B cell (primary cell): ENCODE measurements at regions not wholly inside any gene's neighbourhood (a gene's known extent, or its start where the extent isn't known, plus 50 kb on each side); places are given as distances from the start of the nearest gene placed in this dataset.

Experiments used
- ATAC-seq: fragments of 200-7000 bp; cut with Tn5 transposase; one replicate; pipeline ENCODE4 v1.10.0; 2021; ENCODE audit warnings: low read depth, mild to moderate bottlenecking, moderate number of reproducible peaks, moderate library complexity
- CTCF ChIA-PET: fragments of 350-600 bp; sonication (Branson Sonifier 250); formaldehyde crosslinking; loops from one replicate; lab custom pipeline; 2021; ENCODE audit warnings: antibody characterized with exemption, inconsistent platforms; lab: Charles Lee
- POLR2A ChIA-PET: fragments of 350-600 bp; sonication (Branson Sonifier 250); formaldehyde crosslinking; loops from one replicate; lab custom pipeline; 2021; ENCODE audit warnings: antibody characterized with exemption; lab: Charles Lee
- DNase-seq: peaks from one replicate; pipeline ENCODE4 v3.0.0; 2013
- H2AFZ ChIP-seq: 2 replicates; pipeline ENCODE4 v1.6.1; 2012; ENCODE audit warnings: mild to moderate bottlenecking, low read depth, low read length; ENCODE audit not compliant: insufficient read depth, poor library complexity, severe bottlenecking
- H3K27ac ChIP-seq, 2 donors: 1 replicate in 1 of 2; 2 replicates in 1 of 2; pipeline ENCODE4 v1.5.1; 2012 to 2013; ENCODE audit warnings: low read length in 2 of 2, mild to moderate bottlenecking in 2 of 2, moderate library complexity in 1 of 2
- H3K27me3 ChIP-seq, 4 experiments: fragments of 200-600 bp in 1 of 4; sonication (generic) in 1 of 4; replicated peaks in 1 of 4; 1 replicate in 2 of 4; 2 replicates in 2 of 4; pipeline versions ENCODE4 v1.6.1 to v1.7.0; 2013 to 2016; ENCODE audit warnings: low read length in 3 of 4, mild to moderate bottlenecking in 2 of 4, mixed read lengths in 1 of 4, moderate library complexity in 1 of 4; ENCODE audit not compliant: insufficient read depth in 4 of 4, control insufficient read depth in 3 of 4; ENCODE audit errors: control extremely low read depth in 1 of 4
- H3K36me3 ChIP-seq, 2 experiments: replicated peaks in 1 of 2; 1 replicate in 1 of 2; 2 replicates in 1 of 2; pipeline versions ENCODE4 v1.6.1 to v1.7.1; 2013; ENCODE audit warnings: low read length in 1 of 2; ENCODE audit not compliant: insufficient read depth in 2 of 2, control insufficient read depth in 1 of 2; ENCODE audit errors: control extremely low read depth in 1 of 2, extremely low read depth in 1 of 2
- H3K4me1 ChIP-seq, 2 donors: fragments of 200-600 bp in 1 of 2; sonication (generic) in 1 of 2; 1 replicate in 1 of 2; 2 replicates in 1 of 2; pipeline versions ENCODE4 v1.5.1 to v1.6.1; 2013 to 2017; ENCODE audit warnings: low read length in 2 of 2; ENCODE audit not compliant: control insufficient read depth in 2 of 2, insufficient read depth in 2 of 2
- H3K4me2 ChIP-seq: replicated peaks from 2 replicates; pipeline ENCODE3; 2012; ENCODE audit warnings: mild to moderate bottlenecking, low read depth, low read length; ENCODE audit not compliant: poor library complexity, severe bottlenecking
- H3K4me3 ChIP-seq, 5 experiments: fragments of 200-600 bp in 1 of 5; sonication (generic) in 1 of 5; 1 replicate in 3 of 5; 2 replicates in 2 of 5; pipeline versions ENCODE4 v1.5.1 to v1.7.0; 2011 to 2016; ENCODE audit warnings: low read length in 4 of 5, mild to moderate bottlenecking in 4 of 5, low read depth in 2 of 5, control low read depth in 1 of 5, moderate library complexity in 1 of 5; ENCODE audit not compliant: insufficient read depth in 1 of 5; ENCODE audit errors: control extremely low read depth in 1 of 5, extremely low read depth in 1 of 5
- H3K79me2 ChIP-seq: fragments of 200-600 bp; sonication (generic); one replicate; pipeline ENCODE4 v1.6.0; 2016; ENCODE audit warnings: low read length; ENCODE audit not compliant: control insufficient read depth, insufficient read depth
- H3K9ac ChIP-seq: fragments of 200-600 bp; sonication (generic); 2 replicates; pipeline ENCODE4 v1.6.1; 2017; ENCODE audit warnings: mild to moderate bottlenecking, low read length, moderate library complexity
- H3K9me3 ChIP-seq, 3 donors: one replicate each; pipeline versions ENCODE4 v1.6.1 to v1.7.1; 2013; ENCODE audit warnings: low read length in 2 of 3; ENCODE audit not compliant: control insufficient read depth in 2 of 3, insufficient read depth in 1 of 3; ENCODE audit errors: control extremely low read depth in 1 of 3
- H4K20me1 ChIP-seq: 2 replicates; pipeline ENCODE4 v1.6.0; 2012; ENCODE audit warnings: mild to moderate bottlenecking, low read length; ENCODE audit not compliant: insufficient read depth, control insufficient read depth, poor library complexity, severe bottlenecking
- H3K27ac Mint-ChIP-seq: one replicate; pipeline ENCODE4 v1.8.0; 2021; ENCODE audit warnings: mixed read lengths
- H3K27me3 Mint-ChIP-seq: one replicate; pipeline ENCODE4 v1.8.0; 2021; ENCODE audit warnings: mixed read lengths
- H3K4me1 Mint-ChIP-seq: one replicate; pipeline ENCODE4 v1.8.0; 2021; ENCODE audit warnings: mixed read lengths
- H3K4me3 Mint-ChIP-seq: one replicate; pipeline ENCODE4 v1.8.0; 2021; ENCODE audit warnings: mixed read lengths
- H3K9me3 Mint-ChIP-seq: one replicate; pipeline ENCODE4 v1.8.0; 2022; ENCODE audit warnings: mixed read lengths; ENCODE audit not compliant: insufficient read depth
- EZH2 ChIP-seq: IDR thresholded peaks from 2 replicates; pipeline ENCODE4 v1.6.1; 2012; ENCODE audit warnings: borderline replicate concordance, low read depth, mild to moderate bottlenecking, moderate library complexity, low read length; ENCODE audit not compliant: insufficient read depth, poor library complexity, severe bottlenecking
- WGBS: methylation state at CpG from one replicate; pipeline ENCODE4 v1.1.5; 2013; ENCODE audit warnings: missing lambda C conversion rate; ENCODE audit not compliant: insufficient coverage; 5-methylcytosine and 5-hydroxymethylcytosine counted together
- intact Hi-C: fragments of 100-400 bp; cut with micrococcal nuclease; formaldehyde crosslinking; loops from one replicate; pipeline ENCODE4 v1.10.0; 2022
- TF ChIP-seq, protein P1 (sequence below): fragments of 200-600 bp; IDR thresholded peaks from one replicate; pipeline ENCODE4 v1.8.0; 2022; ENCODE audit warnings: antibody characterized with exemption, mild to moderate bottlenecking

DNA sequence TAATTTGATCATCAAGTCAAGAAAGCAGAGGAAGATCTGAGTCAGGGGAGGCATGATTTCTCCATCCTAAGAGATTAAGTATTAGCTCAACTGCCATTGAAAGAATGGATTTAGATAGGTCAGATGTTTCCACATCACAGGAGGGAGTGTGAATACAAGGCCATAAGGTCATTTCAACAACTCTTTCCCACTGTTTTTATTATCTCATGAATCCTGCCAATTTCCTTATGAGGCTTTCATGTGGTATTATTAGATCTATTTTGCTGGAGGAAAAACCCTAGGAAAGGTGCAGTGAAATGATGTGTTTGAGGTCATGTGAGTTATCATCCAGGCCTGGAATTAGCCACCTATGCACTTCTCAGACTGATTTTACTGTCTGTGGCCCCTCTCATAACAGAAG, 269.0 kb downstream of the NOVA1 start:
- Mint-ChIP-seq H3K27ac (no peak overlapping the region), H3K27me3 (no peaks in the 10 kb centered on the region), H3K4me3 (no peak overlapping the region), H3K4me1 (no peaks in the 10 kb centered on the region), H3K9me3 (peaks cover 6% of the 10 kb centered on the region)
- intact Hi-C loops: no loop called here
- H3K27me3 ChIP-seq: no peaks in the 10 kb centered on the region
- H3K4me2 ChIP-seq: no peak overlapping the region
- no peak for DNase-seq
- no peak overlapping the region for H2AFZ ChIP-seq
- H4K20me1 ChIP-seq: no peaks in the 10 kb centered on the region
- no peak for ATAC-seq
- H3K4me1 ChIP-seq: no peaks in the 10 kb centered on the region
- H3K36me3 ChIP-seq: no peaks in the 10 kb centered on the region
- peaks cover 0 to 5% (median 0%) of the 10 kb centered on the region in 3 donors for H3K9me3 ChIP-seq
- no peak overlapping the region for H3K4me3 ChIP-seq
- no peaks in the 10 kb centered on the region for H3K79me2 ChIP-seq
- ChIA-PET POLR2A (no interaction called here), CTCF (no interaction called here)
- H3K9ac ChIP-seq: no peak overlapping the region
- TF ChIP-seq, protein P1, sequence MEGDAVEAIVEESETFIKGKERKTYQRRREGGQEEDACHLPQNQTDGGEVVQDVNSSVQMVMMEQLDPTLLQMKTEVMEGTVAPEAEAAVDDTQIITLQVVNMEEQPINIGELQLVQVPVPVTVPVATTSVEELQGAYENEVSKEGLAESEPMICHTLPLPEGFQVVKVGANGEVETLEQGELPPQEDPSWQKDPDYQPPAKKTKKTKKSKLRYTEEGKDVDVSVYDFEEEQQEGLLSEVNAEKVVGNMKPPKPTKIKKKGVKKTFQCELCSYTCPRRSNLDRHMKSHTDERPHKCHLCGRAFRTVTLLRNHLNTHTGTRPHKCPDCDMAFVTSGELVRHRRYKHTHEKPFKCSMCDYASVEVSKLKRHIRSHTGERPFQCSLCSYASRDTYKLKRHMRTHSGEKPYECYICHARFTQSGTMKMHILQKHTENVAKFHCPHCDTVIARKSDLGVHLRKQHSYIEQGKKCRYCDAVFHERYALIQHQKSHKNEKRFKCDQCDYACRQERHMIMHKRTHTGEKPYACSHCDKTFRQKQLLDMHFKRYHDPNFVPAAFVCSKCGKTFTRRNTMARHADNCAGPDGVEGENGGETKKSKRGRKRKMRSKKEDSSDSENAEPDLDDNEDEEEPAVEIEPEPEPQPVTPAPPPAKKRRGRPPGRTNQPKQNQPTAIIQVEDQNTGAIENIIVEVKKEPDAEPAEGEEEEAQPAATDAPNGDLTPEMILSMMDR: no peak
- no peak for TF ChIP-seq EZH2
- H3K27ac ChIP-seq: no peak overlapping the region

DNA sequence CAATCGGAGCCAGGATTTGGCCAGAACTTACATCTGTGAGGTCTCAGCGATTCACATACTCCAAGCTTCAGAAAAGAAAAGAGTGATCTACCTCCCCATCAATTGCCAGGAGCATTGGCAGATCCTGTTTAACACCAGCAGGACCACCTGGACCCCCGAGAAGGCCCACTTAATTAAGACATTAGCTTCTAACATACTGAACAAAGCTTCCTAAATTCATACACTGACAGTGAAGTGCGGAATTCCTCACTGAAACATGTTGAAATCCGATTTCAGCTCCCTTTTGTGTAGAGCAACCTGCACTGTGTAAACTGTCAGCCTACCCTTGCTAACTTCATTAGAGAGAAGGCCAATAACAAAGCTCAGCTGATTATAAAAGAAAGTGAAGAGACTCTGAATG, 274.0 kb downstream of the NOVA1 start:
- Histone ChIP-seq H2AFZ (no peak overlapping the region), H4K20me1 (no peaks in the 10 kb centered on the region), H3K36me3 (no peaks in the 10 kb centered on the region), H3K4me2 (no peak overlapping the region), H3K9ac (no peak overlapping the region), H3K4me1 (no peaks in the 10 kb centered on the region), H3K4me3 (no peak overlapping the region), H3K9me3 (peaks cover 0 to 2% (median 0%) of the 10 kb centered on the region in 3 donors), H3K27me3 (no peaks in the 10 kb centered on the region), H3K79me2 (no peaks in the 10 kb centered on the region), H3K27ac (no peak overlapping the region)
- TF ChIP-seq EZH2: no peak
- TF ChIP-seq, protein P1: no peak
- no peaks in the 10 kb centered on the region for H3K27me3 Mint-ChIP-seq
- 100% methylated on average over 3 of the region's 5 CpGs for WGBS
- ChIA-PET CTCF (no interaction called here), POLR2A (no interaction called here)
- H3K27ac Mint-ChIP-seq: no peak overlapping the region
- H3K4me1 Mint-ChIP-seq: no peaks in the 10 kb centered on the region
- peaks cover 5% of the 10 kb centered on the region for H3K9me3 Mint-ChIP-seq
- no peak for DNase-seq
- no peak for ATAC-seq
- intact Hi-C loops: no loop called here
- no peak overlapping the region for H3K4me3 Mint-ChIP-seq
